ENCODE measurements at regions not wholly inside any gene's neighbourhood (a gene's known extent, or its start where the extent isn't known, plus 50 kb on each side); places are given as distances from the start of the nearest gene placed in this dataset.
A peak's percentile ranks its signal among the peaks of the same experiment; 100 is the strongest.

GRCh38 chr6:128601060-128601459 lies 80.7 kb upstream of the PTPRK start:
- CTCF ChIA-PET, result no interaction called here
- no peak for FAIRE-seq
- 47% methylated on average over 4 of the region's 4 CpGs for WGBS (ENCODE audit: insufficient coverage, insufficient replicate concordance, low lambda C conversion rate, missing lambda C conversion rate)

DNA sequence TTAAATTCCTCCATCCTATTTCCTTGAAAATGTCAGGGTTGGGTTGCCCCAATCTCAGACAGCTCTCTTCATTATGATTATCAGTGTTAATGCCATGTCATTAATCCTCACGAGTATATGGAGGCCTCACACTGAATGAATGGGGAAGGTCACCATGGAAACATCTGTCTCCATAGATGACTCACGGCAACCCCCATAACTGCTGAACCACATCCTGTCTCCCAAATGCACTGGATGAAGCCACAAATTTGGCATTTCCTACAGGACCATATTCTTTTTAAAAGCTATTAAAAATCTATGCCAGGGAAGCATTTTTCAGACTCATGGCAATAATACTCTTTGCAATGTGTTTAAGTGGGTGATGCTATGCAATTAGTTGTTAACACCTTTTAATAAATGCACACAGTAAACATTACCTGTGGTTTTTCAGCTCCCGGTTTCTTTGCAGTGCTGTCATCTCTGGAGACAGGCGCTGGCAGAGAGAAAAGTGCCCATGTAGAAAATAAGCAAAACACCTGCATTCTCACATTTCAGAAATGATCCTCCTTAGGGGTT lies 80.1 kb upstream of the PTPRK start:
- no peak overlapping the region for H3K9ac ChIP-seq (ENCODE audit: control insufficient read depth, insufficient read depth, low read length)
- intact Hi-C loops (cut with micrococcal nuclease; ENCODE audit: unreplicated experiment), result no loop called here
- H3K27ac ChIP-seq (ENCODE audit: control insufficient read depth, insufficient read depth), result no peak overlapping the region
- ChIA-PET RAD21 (ENCODE audit: unreplicated experiment) (no interaction called here), POLR2A (no interaction called here), CTCF (no interaction called here), SMC1A (ENCODE audit: uncharacterized antibody, unreplicated experiment) (interaction anchor here (0.8 kb wide), 1 partner anchor 80 kb away, joined by 3 read pairs; no protein-coding TSS in a partner anchor)
- no peak overlapping the region for H3K4me3 ChIP-seq
- in situ Hi-C loops (cut with MboI), result no loop called here
- H3K4me1 ChIP-seq (ENCODE audit: control insufficient read depth, insufficient read depth, low read length), result no peaks in the 10 kb centered on the region
- no peaks in the 10 kb centered on the region for H3K79me2 ChIP-seq (ENCODE audit: control insufficient read depth, insufficient read depth, low read length)
- H3K27me3 ChIP-seq (replicated peaks in 1 of 2; ENCODE audit: control insufficient read depth in 2 of 2, insufficient read depth in 2 of 2, low read length in 1 of 2), result no peaks in the 10 kb centered on the region; a peak in 1 of 4 replicates
- H3K36me3 ChIP-seq (ENCODE audit: control insufficient read depth in 2 of 2, insufficient read depth in 2 of 2, low read length in 1 of 2), result no peaks in the 10 kb centered on the region
- DNase-seq (ENCODE audit: low read depth, low spot score), result peak; percentile 11
- WGBS (ENCODE audit: insufficient coverage, insufficient replicate concordance, low lambda C conversion rate, missing lambda C conversion rate), result 1% methylated on average over 4 of the region's 4 CpGs
- H3K4me2 ChIP-seq (ENCODE audit: control insufficient read depth, insufficient read depth), result no peak overlapping the region
- FAIRE-seq, result no peak
- H2AFZ ChIP-seq (ENCODE audit: control insufficient read depth, low read depth, low read length), result no peak overlapping the region
- H4K20me1 ChIP-seq (ENCODE audit: control insufficient read depth, insufficient read depth), result no peaks in the 10 kb centered on the region
- ATAC-seq, result peak; percentile 76
- H3K9me3 ChIP-seq (replicated peaks; ENCODE audit: control insufficient read depth, insufficient read depth, low read length), result no peaks in the 10 kb centered on the region
- no TSS peak for BruUV-seq (replicated peaks)
- peak in 1 of 2 experiments; percentile 45; a peak in 1 of 4 replicates for TF ChIP-seq EP300 (IDR thresholded peaks at IDR 0.05; ENCODE audit: borderline replicate concordance in 1 of 2, control insufficient read depth in 1 of 2, low read depth in 2 of 2, low read length in 2 of 2)
- no peak for TF ChIP-seq ZSCAN29 (IDR thresholded peaks at IDR 0.05)
- no peak for TF ChIP-seq HCFC1 (IDR thresholded peaks at IDR 0.05; ENCODE audit: low read length)
- TF ChIP-seq POLR2A (IDR thresholded peaks at IDR 0.05; ENCODE audit: low read depth, low read length), result no peak
- TF ChIP-seq DPF2 (IDR thresholded peaks at IDR 0.05), result peak; percentile 72
- 0 out of 2 replicates have a peak, but pooled peaks have one; percentile 13 for TF ChIP-seq CREM (IDR thresholded peaks at IDR 0.05; ENCODE audit: low read depth)
- TF ChIP-seq ZBED1 (IDR thresholded peaks at IDR 0.05; ENCODE audit: borderline replicate concordance), result no peak
- peak; percentile 44; the same call in 1 of the 2 replicates for TF ChIP-seq BMI1 (IDR thresholded peaks at IDR 0.05; ENCODE audit: borderline replicate concordance)
- no peak for TF ChIP-seq SMAD1 (IDR thresholded peaks at IDR 0.05; ENCODE audit: low read depth, partially characterized antibody)
- peak; percentile 75 for TF ChIP-seq IKZF1 (conservative IDR thresholded peaks at IDR 0.05)
- no peak for TF ChIP-seq TCF3 (IDR thresholded peaks at IDR 0.05; ENCODE audit: borderline replicate concordance, insufficient read depth, low read depth, low read length)
- TF ChIP-seq BCL11A (IDR thresholded peaks at IDR 0.05; ENCODE audit: low read depth, low read length), result 0 out of 2 replicates have a peak, but pooled peaks have one; percentile 4
- TF ChIP-seq, protein P1, sequence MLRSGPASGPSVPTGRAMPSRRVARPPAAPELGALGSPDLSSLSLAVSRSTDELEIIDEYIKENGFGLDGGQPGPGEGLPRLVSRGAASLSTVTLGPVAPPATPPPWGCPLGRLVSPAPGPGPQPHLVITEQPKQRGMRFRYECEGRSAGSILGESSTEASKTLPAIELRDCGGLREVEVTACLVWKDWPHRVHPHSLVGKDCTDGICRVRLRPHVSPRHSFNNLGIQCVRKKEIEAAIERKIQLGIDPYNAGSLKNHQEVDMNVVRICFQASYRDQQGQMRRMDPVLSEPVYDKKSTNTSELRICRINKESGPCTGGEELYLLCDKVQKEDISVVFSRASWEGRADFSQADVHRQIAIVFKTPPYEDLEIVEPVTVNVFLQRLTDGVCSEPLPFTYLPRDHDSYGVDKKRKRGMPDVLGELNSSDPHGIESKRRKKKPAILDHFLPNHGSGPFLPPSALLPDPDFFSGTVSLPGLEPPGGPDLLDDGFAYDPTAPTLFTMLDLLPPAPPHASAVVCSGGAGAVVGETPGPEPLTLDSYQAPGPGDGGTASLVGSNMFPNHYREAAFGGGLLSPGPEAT (IDR thresholded peaks at IDR 0.05; ENCODE audit: low read depth), result peak; percentile 26; the same call in 1 of the 2 replicates
- TF ChIP-seq ZNF217 (IDR thresholded peaks at IDR 0.05), result no peak
- TF ChIP-seq ATF3 (IDR thresholded peaks at IDR 0.05; ENCODE audit: borderline replicate concordance, extremely low read depth, low read depth, low read length), result no peak
- peak; percentile 61; the same call in 1 of the 2 replicates for TF ChIP-seq NFIC (IDR thresholded peaks at IDR 0.05; ENCODE audit: low read depth, low read length)

More at GRCh38 chr6:128601060-128601459, 80.7 kb upstream of the PTPRK start:
- Histone ChIP-seq H3K9me3 (replicated peaks; ENCODE audit: control insufficient read depth, insufficient read depth, low read length) (no peaks in the 10 kb centered on the region), H4K20me1 (ENCODE audit: control insufficient read depth, insufficient read depth) (no peaks in the 10 kb centered on the region), H3K79me2 (ENCODE audit: control insufficient read depth, insufficient read depth, low read length) (no peaks in the 10 kb centered on the region), H2AFZ (ENCODE audit: control insufficient read depth, low read depth, low read length) (no peak overlapping the region), H3K4me2 (ENCODE audit: control insufficient read depth, insufficient read depth) (no peak overlapping the region), H3K27ac (ENCODE audit: control insufficient read depth, insufficient read depth) (no peak overlapping the region), H3K4me3 (no peak overlapping the region), H3K36me3 (ENCODE audit: control insufficient read depth in 2 of 2, insufficient read depth in 2 of 2, low read length in 1 of 2) (no peaks in the 10 kb centered on the region), H3K27me3 (replicated peaks in 1 of 2; ENCODE audit: control insufficient read depth in 2 of 2, insufficient read depth in 2 of 2, low read length in 1 of 2) (no peaks in the 10 kb centered on the region; a peak in 1 of 4 replicates), H3K4me1 (ENCODE audit: control insufficient read depth, insufficient read depth, low read length) (no peaks in the 10 kb centered on the region), H3K9ac (ENCODE audit: control insufficient read depth, insufficient read depth, low read length) (no peak overlapping the region)
- in situ Hi-C loops (cut with MboI) (no loop called here), intact Hi-C loops (cut with micrococcal nuclease; ENCODE audit: unreplicated experiment) (no loop called here)
- ChIA-PET SMC1A (ENCODE audit: uncharacterized antibody, unreplicated experiment) (no interaction called here), RAD21 (ENCODE audit: unreplicated experiment) (no interaction called here), POLR2A (no interaction called here)
- no peak for TF ChIP-seq YBX1 (IDR thresholded peaks at IDR 0.05)
- no peak for TF ChIP-seq SP1 (IDR thresholded peaks at IDR 0.05; ENCODE audit: low read depth, low read length)
- TF ChIP-seq ZZZ3 (IDR thresholded peaks at IDR 0.05; ENCODE audit: control insufficient read depth, insufficient read length, low read depth), result no peak
- ATAC-seq (peak; percentile 23), DNase-seq (ENCODE audit: low read depth, low spot score) (no peak)
- no TSS peak for BruUV-seq (replicated peaks)

Data from GM12878 (cell line).